Erythroblast (primary cell): ENCODE measurements at regions not wholly inside any gene's neighbourhood (a gene's known extent, or its start where the extent isn't known, plus 50 kb on each side); places are given as distances from the start of the nearest gene placed in this dataset.

Source experiments
- GATA1 ChIP-seq: IDR thresholded peaks from 2 replicates; pipeline ENCODE4 v1.6.1; 2011; ENCODE audit warnings: low read depth, mild to moderate bottlenecking, control low read depth, low read length, moderate library complexity
- POLR2A ChIP-seq: IDR thresholded peaks from 2 replicates; pipeline ENCODE4 v1.6.1; 2011; ENCODE audit warnings: mild to moderate bottlenecking, low read length

GRCh38 chr15:49737127-49737526, 116.3 kb downstream of the DTWD1 start:
- TF ChIP-seq POLR2A (no peak), GATA1 (no peak)
